HepG2 (cell line): ENCODE measurements at regions not wholly inside any gene's neighbourhood (a gene's known extent, or its start where the extent isn't known, plus 50 kb on each side); places are given as distances from the start of the nearest gene placed in this dataset.

ENCODE experiments used
- ATAC-seq: fragments of 200-7000 bp; cut with Tn5 transposase; 3 replicates; pipeline ENCODE4 v1.9.1; 2020; ENCODE audit warnings: mild to moderate bottlenecking, moderate library complexity
- BruUV-seq: library from RNA; stranded (reverse); fragments of 400-500 nt; replicated peaks from 2 replicates; lab custom pipeline; 2021; lab: Mats Ljungman, UMichigan
- CTCF ChIA-PET: fragments of 300-600 bp; formaldehyde crosslinking; extraction: SDS; loops from one replicate; lab custom pipeline; 2021; ENCODE audit warnings: low total read pairs, inconsistent platforms, low intra/inter-chr PET ratio; lab: Yijun Ruan, JAX
- POLR2A ChIA-PET: fragments of 350-600 bp; sonication (Branson Sonifier 250); formaldehyde crosslinking; loops from one replicate; lab custom pipeline; 2020; ENCODE audit warnings: antibody characterized with exemption, inconsistent platforms; lab: Yijun Ruan, JAX
- DNase-seq: peaks from one replicate; pipeline ENCODE4 v3.0.0-alpha.2; 2015; ENCODE audit warnings: low spot score
- FAIRE-seq: peaks from 3 replicates; lab custom pipeline; 2011; peaks lifted over from hg19 to GRCh38; lab: Jason Lieb, UNC
- H2AFZ ChIP-seq: one replicate; pipeline ENCODE4 v1.6.1; 2011; ENCODE audit warnings: low read length, inconsistent platforms
- H3K27ac ChIP-seq: fragments of 300-600 bp; 3 replicates; pipeline ENCODE4 v1.8.0; 2011; ENCODE audit warnings: mixed run types, mild to moderate bottlenecking, mixed read lengths, low read length, inconsistent platforms; ENCODE audit not compliant: insufficient read depth; ENCODE audit errors: extremely low read length
- H3K27me3 ChIP-seq, 2 experiments: fragments of 200-600 bp in 1 of 2; 2 replicates in 1 of 2; 3 replicates in 1 of 2; pipeline versions ENCODE4 v1.6.0 to v1.8.0; 2011; ENCODE audit warnings: low read length in 2 of 2, mild to moderate bottlenecking in 2 of 2, moderate library complexity in 2 of 2, inconsistent platforms in 1 of 2; ENCODE audit not compliant: insufficient read depth in 2 of 2, control insufficient read depth in 1 of 2
- H3K36me3 ChIP-seq, 2 experiments: fragments of 200-600 bp in 1 of 2; replicated peaks in 1 of 2; 2 replicates in 1 of 2; 3 replicates in 1 of 2; pipeline versions ENCODE4 v1.5.1 to v1.8.0; 2011; ENCODE audit warnings: low read length in 2 of 2, inconsistent platforms in 1 of 2; ENCODE audit not compliant: insufficient read depth in 2 of 2, control insufficient read depth in 1 of 2
- H3K4me1 ChIP-seq: 2 replicates; pipeline ENCODE4 v1.5.1; 2012; ENCODE audit warnings: low read length, inconsistent platforms; ENCODE audit not compliant: insufficient read depth
- H3K4me2 ChIP-seq: 2 replicates; pipeline ENCODE4 v1.6.0; 2011; ENCODE audit warnings: low read depth, low read length, inconsistent platforms
- H3K4me3 ChIP-seq, 3 experiments: fragments of 200-600 bp in 1 of 3; sonication (generic), shearing (Covaris generic) in 1 of 3; replicated peaks in 1 of 3; 2 replicates each; pipeline ENCODE4 v1.5.1; 2011 to 2016; ENCODE audit warnings: low read length in 3 of 3, inconsistent platforms in 2 of 3, low read depth in 2 of 3, mild to moderate bottlenecking in 2 of 3, control low read depth in 1 of 3, mixed read lengths in 1 of 3; ENCODE audit not compliant: insufficient read depth in 1 of 3
- H3K79me2 ChIP-seq: one replicate; pipeline ENCODE4 v1.6.1; 2011; ENCODE audit warnings: low read length, inconsistent platforms; ENCODE audit not compliant: insufficient read depth
- H3K9ac ChIP-seq: 2 replicates; pipeline ENCODE4 v1.6.0; 2011; ENCODE audit warnings: mild to moderate bottlenecking, low read depth, low read length, inconsistent platforms; ENCODE audit not compliant: insufficient read depth
- H3K9me3 ChIP-seq: 2 replicates; pipeline ENCODE4 v1.5.1; 2012; ENCODE audit warnings: mild to moderate bottlenecking, low read length
- H4K20me1 ChIP-seq: 2 replicates; pipeline ENCODE4 v1.6.0; 2011; ENCODE audit warnings: inconsistent platforms, mild to moderate bottlenecking, low read length, moderate library complexity; ENCODE audit not compliant: insufficient read depth
- MED13 ChIP-seq: sonication (generic); formaldehyde crosslinking; IDR thresholded peaks from 2 replicates; pipeline ENCODE4 v1.5.0; 2020; ENCODE audit warnings: missing genetic modification reagents
- MNT ChIP-seq: fragments of 450-650 bp; IDR thresholded peaks from 2 replicates; pipeline ENCODE4 v1.6.1; 2016
- NCOA5 ChIP-seq: sonication (generic); formaldehyde crosslinking; IDR thresholded peaks from 2 replicates; pipeline ENCODE4 v1.4.0; 2020; ENCODE audit warnings: missing genetic modification reagents
- PAWR ChIP-seq: sonication (generic); formaldehyde crosslinking; IDR thresholded peaks from 2 replicates; pipeline ENCODE4 v1.4.0; 2020; ENCODE audit warnings: missing genetic modification reagents, mild to moderate bottlenecking, borderline replicate concordance
- REPIN1 ChIP-seq: sonication (generic); formaldehyde crosslinking; IDR thresholded peaks from 2 replicates; pipeline ENCODE4 v1.8.0; 2022; ENCODE audit warnings: missing genetic modification reagents, low read depth, mild to moderate bottlenecking, borderline replicate concordance
- SP4 ChIP-seq: sonication (generic); formaldehyde crosslinking; IDR thresholded peaks from 2 replicates; pipeline ENCODE4 v1.8.1; 2023; ENCODE audit warnings: mild to moderate bottlenecking, missing genetic modification reagents
- TAF15 ChIP-seq: fragments of 200-400 bp; formaldehyde crosslinking; IDR thresholded peaks from one replicate; pipeline ENCODE4 v1.6.1; 2018; ENCODE audit warnings: mild to moderate bottlenecking, low read depth, low read length; ENCODE audit not compliant: poor library complexity, severe bottlenecking
- THAP7 ChIP-seq: sonication (generic); formaldehyde crosslinking; IDR thresholded peaks from 2 replicates; pipeline ENCODE4 v1.8.1; 2023; ENCODE audit warnings: mild to moderate bottlenecking, missing genetic modification reagents
- ZNF205 ChIP-seq: IDR thresholded peaks from 2 replicates; pipeline ENCODE4 v1.6.1; 2018; ENCODE audit warnings: missing biosample characterization, missing genetic modification reagents
- ZNF326 ChIP-seq: sonication (generic); formaldehyde crosslinking; IDR thresholded peaks from 2 replicates; pipeline ENCODE4 v1.4.0; 2020; ENCODE audit warnings: missing genetic modification reagents, borderline replicate concordance
- ZNF629 ChIP-seq: sonication (generic); formaldehyde crosslinking; conservative IDR thresholded peaks from 2 replicates; pipeline ENCODE4 v1.5.0; 2020; ENCODE audit warnings: missing genetic modification reagents
- WGBS: methylation state at CpG from one replicate; pipeline ENCODE4 v1.1.6; 2017; ENCODE audit warnings: low lambda C conversion rate; 5-methylcytosine and 5-hydroxymethylcytosine counted together
- in situ Hi-C: cut with HindIII; loops from 2 replicates; pipeline ENCODE4 v1.10.0; 2017; ENCODE audit warnings: low pct_unique_long_range_greater_than_20kb; ENCODE audit not compliant: extremely low pct_ligation_motif_present
- intact Hi-C: fragments of 100-400 bp; cut with micrococcal nuclease; formaldehyde crosslinking; loops from one replicate; pipeline ENCODE4 v1.10.0; 2022; ENCODE audit not compliant: unreplicated experiment

DNA sequence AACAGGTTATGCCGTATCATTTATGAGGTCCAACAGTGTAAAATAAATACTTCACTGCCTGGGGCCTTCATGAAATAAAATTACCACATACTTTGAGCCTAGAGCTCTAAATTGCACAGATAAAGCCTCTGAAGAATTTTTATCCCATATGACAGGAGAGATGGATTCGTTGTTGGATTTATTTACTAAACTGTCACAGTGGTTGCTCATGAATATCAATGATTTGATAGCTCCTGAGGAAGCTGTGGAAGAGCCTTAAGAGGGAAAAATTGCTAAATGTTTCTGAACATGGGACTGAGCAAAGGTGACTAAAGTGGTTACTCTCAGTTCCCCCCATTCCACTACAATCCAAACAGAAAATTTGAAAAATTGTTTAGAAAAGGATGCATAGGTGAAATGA lies 558.9 kb upstream of the IL12A start:
- ChIA-PET POLR2A (no interaction called here), CTCF (no interaction called here)
- Histone ChIP-seq H3K27me3 (no peaks in the 10 kb centered on the region), H3K4me3 (no peak overlapping the region), H3K4me2 (no peak overlapping the region), H3K27ac (no peak overlapping the region), H3K79me2 (no peaks in the 10 kb centered on the region), H2AFZ (no peak overlapping the region), H4K20me1 (no peaks in the 10 kb centered on the region), H3K4me1 (no peaks in the 10 kb centered on the region), H3K36me3 (no peaks in the 10 kb centered on the region), H3K9me3 (no peaks in the 10 kb centered on the region), H3K9ac (no peak overlapping the region)
- in situ Hi-C loops (no loop called here), intact Hi-C loops (no loop called here)
- 0% methylated on average over 2 of the region's 2 CpGs for WGBS
- no TSS peak for BruUV-seq
- ATAC-seq (no peak), DNase-seq (no peak), FAIRE-seq (no peak)
- TF ChIP-seq MED13 (CRISPR knock-in tag) = no peak

GRCh38 chr3:159432682-159433340 lies 555.8 kb upstream of the IL12A start:
- TF ChIP-seq SP4 (CRISPR knock-in tag) (no peak), THAP7 (CRISPR knock-in tag) (no peak), PAWR (CRISPR knock-in tag) (no peak), ZNF326 (CRISPR knock-in tag) (no peak), REPIN1 (no peak), MNT (no peak), ZNF629 (CRISPR knock-in tag) (no peak), TAF15 (no peak), ZNF205 (CRISPR knock-in tag) (no peak), NCOA5 (no peak)
- Histone ChIP-seq H3K27me3 (no peaks in the 10 kb centered on the region), H3K4me3 (no peak overlapping the region), H4K20me1 (no peaks in the 10 kb centered on the region), H3K4me2 (no peak overlapping the region), H3K27ac (no peak overlapping the region), H3K79me2 (no peaks in the 10 kb centered on the region), H3K9me3 (no peaks in the 10 kb centered on the region), H3K36me3 (no peaks in the 10 kb centered on the region), H3K4me1 (no peaks in the 10 kb centered on the region), H2AFZ (no peak overlapping the region), H3K9ac (no peak overlapping the region)
- in situ Hi-C loops = no loop called here
- 23% methylated on average over 4 of the region's 4 CpGs for WGBS
- FAIRE-seq (no peak), ATAC-seq (no peak), DNase-seq (no peak)
- CTCF ChIA-PET = no interaction called here
- intact Hi-C loops = no loop called here
- POLR2A ChIA-PET = no interaction called here
- BruUV-seq = no TSS peak
